NCI-H2227 treated with DMSO at 0.1 percent for 48 hours (cell line): ENCODE measurements at regions not wholly inside any gene's neighbourhood (a gene's known extent, or its start where the extent isn't known, plus 50 kb on each side); places are given as distances from the start of the nearest gene placed in this dataset.
"Not testable (repeated sequence)": the region's sequence is repeated elsewhere in the genome, so short reads cannot be mapped to it uniquely, and the experiment has no call there.

ENCODE experiments used
- DNase-seq: peaks from one replicate; lab custom pipeline; 2025; lab: John Stamatoyannopoulos, UW

- DNase-seq, result no peak
Measured at GRCh38 chr14:24744641-24745040, 110.7 kb upstream of the GZMB start.

GRCh38 chr14:24741871-24742270 is 107.9 kb upstream of the GZMB start:
- DNase-seq, result no peak

DNA sequence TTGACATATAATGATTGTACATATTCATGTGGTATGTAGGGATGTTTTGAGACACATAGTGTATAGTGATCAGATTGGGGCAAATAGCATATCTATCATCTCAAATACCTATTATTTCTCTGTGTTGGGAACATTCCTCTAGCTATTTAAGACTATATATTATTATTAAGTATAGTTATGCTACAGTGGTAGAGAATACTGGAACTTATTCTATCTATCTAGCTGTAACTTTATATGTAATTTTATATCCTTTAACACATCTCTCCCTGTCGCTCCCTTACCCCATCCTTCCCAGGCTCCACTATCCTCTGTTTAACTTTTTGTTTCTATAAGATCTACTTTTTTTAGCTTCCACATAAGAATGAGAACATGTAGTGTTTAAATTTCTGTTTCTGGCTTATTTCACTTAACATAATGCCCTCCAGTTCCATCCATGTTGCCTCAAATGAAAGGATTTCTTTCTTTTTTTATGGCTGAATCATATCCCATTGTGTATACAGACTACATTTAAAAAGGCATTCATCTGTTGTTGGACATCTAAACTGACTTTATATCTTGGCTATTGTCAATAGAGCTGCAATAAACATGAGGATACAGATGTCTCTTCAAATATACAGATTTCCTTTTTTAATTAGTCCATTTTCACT is 102.1 kb upstream of the GZMB start:
- no peak for DNase-seq

DNA sequence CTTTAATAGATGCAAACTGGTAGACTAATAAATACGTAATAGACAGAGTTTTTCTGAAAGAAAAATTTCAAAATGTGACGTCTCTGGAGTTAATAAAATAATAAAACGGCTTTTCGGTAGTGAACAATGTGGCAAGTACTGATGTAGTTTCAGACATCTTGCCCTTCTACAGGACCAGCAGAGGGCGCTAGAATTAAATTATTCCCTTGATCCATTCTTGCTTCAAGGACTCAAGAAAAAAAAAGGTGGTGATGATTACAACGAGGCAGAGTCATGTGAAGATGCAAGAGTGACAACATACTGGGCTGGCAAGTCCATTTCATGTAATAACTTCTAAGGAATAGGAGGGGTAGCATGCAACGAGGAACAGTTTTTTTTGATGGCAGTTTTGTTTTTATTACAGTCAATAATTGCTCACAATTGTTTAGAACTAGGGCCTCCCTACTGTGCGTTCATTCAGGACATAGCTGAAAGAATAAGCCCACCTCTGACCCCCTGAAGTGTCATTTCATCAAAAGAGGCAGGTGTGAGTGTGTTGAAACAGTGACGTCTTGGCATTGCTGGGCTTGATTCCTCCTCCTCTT is 101.0 kb upstream of the GZMB start:
- DNase-seq, result peak; percentile 97

DNA sequence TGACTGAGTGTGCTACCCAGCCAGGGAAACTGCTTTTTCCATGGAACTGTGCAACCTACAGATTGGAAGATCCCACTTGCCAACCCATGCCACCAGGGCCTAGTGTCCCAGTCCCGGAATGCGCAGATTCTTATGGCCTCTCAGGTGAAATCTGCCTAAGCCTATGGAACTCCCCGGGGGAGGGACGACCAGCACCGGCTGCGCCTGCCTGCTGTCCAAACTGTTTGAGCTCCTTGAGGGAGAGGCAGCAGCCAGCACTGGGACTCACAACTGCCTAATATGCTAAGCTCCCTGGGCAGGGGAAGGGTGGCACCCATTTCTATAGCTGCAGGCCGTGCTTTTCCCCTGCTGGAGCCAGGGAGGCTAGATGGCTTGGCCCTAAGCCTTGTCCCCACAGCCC is 92.5 kb upstream of the GZMB start:
- DNase-seq, result no peak

- peak; percentile 96 for DNase-seq
Measured at GRCh38 chr14:24725311-24725710, 91.3 kb upstream of the GZMB start.

DNA sequence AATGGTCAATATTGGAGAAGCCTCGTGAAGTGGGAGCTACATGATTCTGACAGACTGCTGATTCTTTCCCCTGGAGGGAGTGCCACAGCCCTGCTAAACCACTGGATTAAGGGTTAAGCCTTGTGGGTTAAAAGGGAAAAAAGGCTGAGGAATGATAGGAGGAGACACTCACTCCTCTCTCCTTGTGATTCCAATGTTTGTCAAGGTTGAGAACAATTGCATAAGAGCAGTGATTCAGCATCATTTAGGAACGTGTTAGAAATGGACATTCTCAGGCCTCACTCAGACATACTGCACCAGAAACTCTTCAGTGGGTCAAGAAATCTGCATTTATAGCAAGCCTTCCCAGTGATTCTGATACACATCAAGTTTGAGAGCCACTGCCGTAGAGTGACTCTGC is 87.8 kb upstream of the GZMB start:
- no peak for DNase-seq

DNA sequence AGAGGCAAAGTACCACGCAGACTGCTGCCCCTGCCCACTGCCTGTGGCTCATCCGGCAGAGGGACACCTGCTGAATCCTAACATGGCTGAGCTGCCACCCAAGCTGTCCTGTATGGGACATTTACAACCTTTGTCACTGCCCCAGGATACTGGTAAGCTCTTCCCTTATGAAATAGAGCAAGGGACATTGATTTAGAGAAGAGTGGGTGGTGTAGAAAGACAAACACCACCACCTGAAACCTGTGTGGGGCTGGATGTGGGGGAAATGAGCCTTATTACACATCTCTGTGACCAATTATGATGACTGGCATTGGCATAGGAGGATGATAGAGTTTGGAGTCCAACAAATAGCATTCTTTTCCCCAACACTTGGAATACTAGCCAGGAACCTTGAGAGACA is 81.2 kb upstream of the GZMB start:
- no peak for DNase-seq

- no peak for DNase-seq
Measured at GRCh38 chr14:24713404-24713803, 79.4 kb upstream of the GZMB start.

GRCh38 chr14:24712909-24713308 is 78.9 kb upstream of the GZMB start:
- peak; percentile 45 for DNase-seq

GRCh38 chr14:24712374-24712773 is 78.4 kb upstream of the GZMB start:
- no peak for DNase-seq

GRCh38 chr14:24710403-24711112 is 76.6 kb upstream of the GZMB start:
- peak; percentile 77 for DNase-seq

DNA sequence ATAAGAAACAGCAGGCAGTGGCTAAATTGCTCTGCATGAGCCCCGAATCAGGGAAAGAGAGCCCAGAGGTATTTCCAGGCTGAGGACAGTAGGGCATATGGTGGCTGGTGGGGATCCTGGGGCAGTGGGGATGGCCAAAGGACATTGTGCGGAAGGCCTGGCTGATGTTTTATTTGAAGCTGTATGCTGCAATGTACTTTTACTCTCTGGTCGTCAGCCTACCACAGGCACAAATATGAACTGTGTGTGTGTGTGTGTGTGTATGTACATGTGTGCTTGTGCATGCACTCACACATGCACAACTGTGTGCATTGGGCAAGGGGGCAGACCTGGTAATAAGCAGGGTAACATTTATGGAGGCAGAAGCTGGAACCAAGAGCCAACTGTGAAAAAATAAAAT is 74.7 kb upstream of the GZMB start:
- DNase-seq, result no peak

DNA sequence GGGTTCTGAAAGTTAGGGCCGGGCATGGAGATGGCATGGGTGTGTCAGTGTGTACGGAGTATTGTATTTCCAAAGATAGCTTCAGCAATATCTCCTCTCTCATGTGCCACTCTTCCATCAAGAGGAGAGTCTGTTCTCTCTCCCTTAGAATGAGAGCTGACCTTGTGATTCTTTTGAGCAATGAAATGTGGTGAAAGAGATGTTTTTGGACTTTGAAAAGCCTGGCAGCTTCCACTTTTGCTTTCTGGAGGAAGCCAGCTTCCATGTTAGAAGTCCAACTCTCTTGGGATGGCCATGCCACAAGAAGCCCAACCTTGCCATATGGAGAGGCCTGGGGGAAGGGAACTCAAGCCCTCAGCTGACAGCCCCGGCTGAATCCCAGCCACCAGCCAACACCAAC is 72.4 kb upstream of the GZMB start:
- DNase-seq, result no peak

DNA sequence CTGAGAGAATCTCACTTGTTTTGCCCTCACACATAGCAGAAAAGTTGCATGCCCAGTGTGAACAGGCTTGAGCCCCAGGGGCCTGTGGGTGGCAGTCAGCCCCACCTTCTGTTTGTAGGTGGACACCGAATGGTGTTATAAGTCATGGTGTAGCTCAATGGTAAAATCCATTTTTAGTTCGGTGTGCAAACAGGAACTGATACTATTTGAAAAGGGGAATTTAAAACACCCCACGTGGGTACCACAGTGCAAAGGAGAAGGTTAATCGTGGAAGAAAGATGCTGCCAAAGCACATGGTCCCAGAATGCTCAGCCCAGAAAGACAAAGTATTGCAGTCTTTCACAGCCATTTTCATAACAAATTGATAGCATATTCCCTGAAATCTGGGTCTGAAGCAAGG is 71.8 kb upstream of the GZMB start:
- DNase-seq, result no peak

GRCh38 chr14:24701062-24701461 is 67.1 kb upstream of the GZMB start:
- DNase-seq, result peak; percentile 1

- DNase-seq, result no peak
Measured at GRCh38 chr14:24700511-24700910, 66.5 kb upstream of the GZMB start.

DNA sequence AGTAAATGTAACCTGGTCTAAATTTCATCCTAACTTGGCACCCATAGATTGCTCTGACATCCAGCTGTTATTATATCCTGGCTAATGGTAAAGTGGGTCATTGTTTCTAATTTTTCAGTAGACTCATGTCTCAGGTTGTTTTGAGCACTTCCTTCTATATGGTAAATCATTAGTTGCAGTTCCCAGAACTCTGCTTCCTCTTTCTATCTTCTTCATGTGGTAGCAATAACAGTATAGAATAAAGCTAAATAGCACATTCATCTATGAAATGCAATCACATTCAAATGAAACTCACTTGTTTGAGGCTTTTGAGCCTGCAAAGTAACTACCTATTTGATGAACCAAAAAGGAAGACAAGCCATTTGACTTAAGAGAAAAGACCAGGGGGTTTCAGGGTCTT is 65.1 kb upstream of the GZMB start:
- DNase-seq, result no peak

GRCh38 chr14:24696280-24696920 is 62.4 kb upstream of the GZMB start:
- not testable (repeated sequence) for DNase-seq

GRCh38 chr14:24695265-24696241 is 61.6 kb upstream of the GZMB start:
- no peak for DNase-seq

GRCh38 chr14:24694680-24695079 is 60.7 kb upstream of the GZMB start:
- no peak for DNase-seq

GRCh38 chr14:24693983-24694382 is 60.0 kb upstream of the GZMB start:
- DNase-seq, result no peak
